ENCODE measurements at regions not wholly inside any gene's neighbourhood (a gene's known extent, or its start where the extent isn't known, plus 50 kb on each side); places are given as distances from the start of the nearest gene placed in this dataset.

GRCh38 chr16:9446471-9447194 is 355.2 kb downstream of the HAPSTR1 start:
- Histone ChIP-seq H3K4me3 (replicated peaks in 1 of 4; ENCODE audit: control extremely low read depth in 1 of 4, insufficient read depth in 1 of 4, low read depth in 3 of 4, low read length in 4 of 4) (no peak overlapping the region), H3K9me3 (ENCODE audit: control insufficient read depth, insufficient read depth, low read depth, low read length) (no peaks in the 10 kb centered on the region), H4K20me1 (ENCODE audit: control insufficient read depth, extremely low read depth, insufficient read depth, low read length) (no peaks in the 10 kb centered on the region), H2AFZ (ENCODE audit: low read length) (no peak overlapping the region), H3K9ac (ENCODE audit: insufficient read depth, low read length) (no peak overlapping the region), H3K27ac (ENCODE audit: insufficient read depth, low read length) (no peak overlapping the region), H3K4me1 (ENCODE audit: control insufficient read depth, extremely low read depth, insufficient read depth, low read length) (no peaks in the 10 kb centered on the region), H3K27me3 (ENCODE audit: control insufficient read depth, insufficient read depth, low read length) (no peaks in the 10 kb centered on the region), H3K4me2 (ENCODE audit: extremely low read depth, insufficient read depth, low read length) (no peak overlapping the region), H3K36me3 (ENCODE audit: control insufficient read depth, insufficient read depth, low read length) (no peaks in the 10 kb centered on the region), H3K79me2 (ENCODE audit: control insufficient read depth, insufficient read depth, low read length) (no peaks in the 10 kb centered on the region)
- no peak for DNase-seq (ENCODE audit: low read depth in 2 of 2)
- no peak for TF ChIP-seq CTCF (conservative IDR thresholded peaks at IDR 0.05 in 1 of 2, IDR thresholded peaks at IDR 0.05 in 1 of 2; ENCODE audit: low read depth in 1 of 2, low read length in 2 of 2)

- no peaks in the 10 kb centered on the region for H3K4me1 ChIP-seq (ENCODE audit: control insufficient read depth, extremely low read depth, insufficient read depth, low read length)
Observed at GRCh38 chr16:9447195-9447551, 355.7 kb downstream of the HAPSTR1 start.

GRCh38 chr16:9447699-9448098 is 356.3 kb downstream of the HAPSTR1 start:
- Histone ChIP-seq H3K27ac (ENCODE audit: insufficient read depth, low read length) (no peak overlapping the region), H4K20me1 (ENCODE audit: control insufficient read depth, extremely low read depth, insufficient read depth, low read length) (no peaks in the 10 kb centered on the region), H2AFZ (ENCODE audit: low read length) (no peak overlapping the region), H3K9ac (ENCODE audit: insufficient read depth, low read length) (no peak overlapping the region), H3K9me3 (ENCODE audit: control insufficient read depth, insufficient read depth, low read depth, low read length) (no peaks in the 10 kb centered on the region), H3K4me1 (ENCODE audit: control insufficient read depth, extremely low read depth, insufficient read depth, low read length) (no peaks in the 10 kb centered on the region), H3K27me3 (ENCODE audit: control insufficient read depth, insufficient read depth, low read length) (no peaks in the 10 kb centered on the region), H3K79me2 (ENCODE audit: control insufficient read depth, insufficient read depth, low read length) (no peaks in the 10 kb centered on the region), H3K36me3 (ENCODE audit: control insufficient read depth, insufficient read depth, low read length) (no peaks in the 10 kb centered on the region), H3K4me3 (replicated peaks in 1 of 4; ENCODE audit: control extremely low read depth in 1 of 4, insufficient read depth in 1 of 4, low read depth in 3 of 4, low read length in 4 of 4) (no peak overlapping the region), H3K4me2 (ENCODE audit: extremely low read depth, insufficient read depth, low read length) (no peak overlapping the region)
- DNase-seq (ENCODE audit: low read depth in 2 of 2), result no peak
- TF ChIP-seq EZH2 (IDR thresholded peaks at IDR 0.05; ENCODE audit: low read length, missing control alignments) (no peak), CTCF (conservative IDR thresholded peaks at IDR 0.05 in 1 of 2, IDR thresholded peaks at IDR 0.05 in 1 of 2; ENCODE audit: low read depth in 1 of 2, low read length in 2 of 2) (no peak)

More at GRCh38 chr16:9447195-9447551, 355.7 kb downstream of the HAPSTR1 start:
- Histone ChIP-seq H2AFZ (ENCODE audit: low read length) (no peak overlapping the region), H3K9me3 (ENCODE audit: control insufficient read depth, insufficient read depth, low read depth, low read length) (no peaks in the 10 kb centered on the region), H3K4me2 (ENCODE audit: extremely low read depth, insufficient read depth, low read length) (no peak overlapping the region), H3K27me3 (ENCODE audit: control insufficient read depth, insufficient read depth, low read length) (no peaks in the 10 kb centered on the region), H3K9ac (ENCODE audit: insufficient read depth, low read length) (no peak overlapping the region), H3K4me3 (replicated peaks in 1 of 4; ENCODE audit: control extremely low read depth in 1 of 4, insufficient read depth in 1 of 4, low read depth in 3 of 4, low read length in 4 of 4) (no peak overlapping the region), H3K79me2 (ENCODE audit: control insufficient read depth, insufficient read depth, low read length) (no peaks in the 10 kb centered on the region), H3K27ac (ENCODE audit: insufficient read depth, low read length) (no peak overlapping the region), H4K20me1 (ENCODE audit: control insufficient read depth, extremely low read depth, insufficient read depth, low read length) (no peaks in the 10 kb centered on the region), H3K36me3 (ENCODE audit: control insufficient read depth, insufficient read depth, low read length) (no peaks in the 10 kb centered on the region)
- no peak for TF ChIP-seq EZH2 (IDR thresholded peaks at IDR 0.05; ENCODE audit: low read length, missing control alignments)
- DNase-seq (ENCODE audit: low read depth in 2 of 2), result no peak

Measured in fibroblast of lung (primary cell).